ENCODE measurements at regions not wholly inside any gene's neighbourhood (a gene's known extent, or its start where the extent isn't known, plus 50 kb on each side); places are given as distances from the start of the nearest gene placed in this dataset.

DNA sequence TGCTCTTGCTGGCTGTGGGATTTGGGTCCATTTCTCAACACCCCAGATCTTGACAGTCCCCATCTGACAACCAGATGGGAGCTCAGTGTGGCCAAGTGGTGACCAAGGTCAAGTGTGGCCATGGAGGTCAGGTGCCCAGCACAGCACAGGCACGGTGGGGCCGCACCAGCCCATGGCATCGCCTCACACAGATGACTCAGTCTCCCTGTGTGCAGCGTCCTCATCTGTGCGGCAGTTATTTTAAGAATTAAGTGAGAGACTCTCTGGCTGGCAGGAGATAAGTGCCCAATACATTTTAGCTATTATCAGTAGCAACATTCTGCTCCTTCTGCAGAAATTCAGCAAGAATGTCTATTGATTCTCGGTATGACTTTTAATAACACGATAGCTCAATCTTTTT is 167.2 kb downstream of the DDX1 start:
- Histone ChIP-seq H4K5ac (ENCODE audit: insufficient read length, low read depth, low read length) (no peak overlapping the region), H3K27ac (ENCODE audit: low read depth, low read length) (no peak overlapping the region), H3K27me3 (replicated peaks in 1 of 4; ENCODE audit: control insufficient read depth in 3 of 4, extremely low read depth in 1 of 4, insufficient read depth in 3 of 4, low read length in 3 of 4) (no peaks in the 10 kb centered on the region; a peak in 1 of 7 replicates), H2AK5ac (ENCODE audit: low read depth, low read length) (no peak overlapping the region), H2BK120ac (replicated peaks; ENCODE audit: low read depth, low read length) (no peak overlapping the region), H3K14ac (ENCODE audit: insufficient read length) (no peak overlapping the region), H4K91ac (replicated peaks; ENCODE audit: insufficient read length, low read length) (no peak overlapping the region), H2BK15ac (ENCODE audit: low read length) (no peak overlapping the region), H2BK5ac (ENCODE audit: low read depth, low read length) (no peak overlapping the region), H4K20me1 (replicated peaks in 1 of 2; ENCODE audit: control insufficient read depth in 1 of 2, insufficient read depth in 2 of 2, low read length in 2 of 2) (no peaks in the 10 kb centered on the region), H2BK20ac (ENCODE audit: low read length) (no peak overlapping the region), H3K4me1 (replicated peaks in 1 of 4; ENCODE audit: control insufficient read depth in 3 of 4, insufficient read depth in 4 of 4, low read length in 3 of 4) (peaks cover 0 to 6% (median 0%) of the 10 kb centered on the region in 4 experiments; a peak in 1 of 7 replicates), H3K36me3 (ENCODE audit: control insufficient read depth in 2 of 4, insufficient read depth in 4 of 4, low read length in 3 of 4) (no peaks in the 10 kb centered on the region), H2BK12ac (ENCODE audit: low read depth, low read length) (no peak overlapping the region), H3K79me1 (ENCODE audit: low read depth, low read length) (no peaks in the 10 kb centered on the region), H3K4me2 (ENCODE audit: insufficient read depth in 1 of 2, low read depth in 2 of 2, low read length in 2 of 2) (no peak overlapping the region), H3K56ac (replicated peaks; ENCODE audit: insufficient read length, low read depth, low read length) (no peak overlapping the region), H3K23me2 (ENCODE audit: low read depth, low read length) (no peaks in the 10 kb centered on the region), H3K18ac (ENCODE audit: extremely low read depth, low read length) (no peak overlapping the region), H3K9ac (replicated peaks in 1 of 4; ENCODE audit: extremely low read depth in 1 of 4, low read depth in 3 of 4, low read length in 3 of 4) (no peak overlapping the region), H3K79me2 (ENCODE audit: control insufficient read depth in 1 of 2, insufficient read depth in 2 of 2, low read length in 2 of 2) (no peaks in the 10 kb centered on the region), H4K8ac (ENCODE audit: extremely low read depth, insufficient read depth, low read length) (0 out of 2 replicates have a peak overlapping the region, but pooled peaks have one; percentile 12), H3K4me3 (ENCODE audit: extremely low read depth in 1 of 4, insufficient read depth in 2 of 4, low read depth in 3 of 4, low read length in 4 of 4) (no peak overlapping the region), H3K4ac (replicated peaks; ENCODE audit: insufficient read length, low read depth, low read length) (no peak overlapping the region), H3K9me3 (ENCODE audit: insufficient read depth in 2 of 2, low read depth in 1 of 2, low read length in 1 of 2) (peaks cover 3% of the 10 kb centered on the region in 2 experiments; a peak in 1 of 4 replicates), H3K23ac (ENCODE audit: insufficient read length) (no peak overlapping the region), H2AFZ (ENCODE audit: low read length) (no peak overlapping the region)
- POLR2A ChIA-PET (ENCODE audit: partially characterized antibody): interaction anchor here (1.8 kb wide), 1 partner anchor 11 kb away, joined by 6 read pairs; no protein-coding TSS in a partner anchor
- TF ChIP-seq BACH1 (IDR thresholded peaks at IDR 0.05; ENCODE audit: low read length) (no peak), CREB1 (IDR thresholded peaks at IDR 0.05) (no peak), CEBPB (IDR thresholded peaks at IDR 0.05; ENCODE audit: low read depth, low read length) (no peak), ZNF274 (IDR thresholded peaks at IDR 0.05; ENCODE audit: borderline replicate concordance, extremely low read depth, low read length) (no peak), SP4 (IDR thresholded peaks at IDR 0.05; ENCODE audit: low read length) (no peak), GTF2F1 (IDR thresholded peaks at IDR 0.05; ENCODE audit: borderline replicate concordance, low read depth, low read length) (no peak), PHF8 (conservative IDR thresholded peaks at IDR 0.05; ENCODE audit: low read depth, low read length) (no peak)
- CTCF ChIA-PET (ENCODE audit: partially characterized antibody): interaction anchor here (0.7 to 3.2 kb wide), 6 partner anchors 8 to 121 kb away, joined by 3 to 29 read pairs (median 5); no protein-coding TSS in a partner anchor
- DNase-seq (ENCODE audit: low read depth in 1 of 2, low spot score in 2 of 2) (no peak), FAIRE-seq (no peak)
- WGBS, 2 experiments (ENCODE audit: extremely low coverage in 1 of 2, insufficient coverage in 1 of 2, insufficient read length in 1 of 2, insufficient replicate concordance in 2 of 2, low coverage in 1 of 2, low lambda C conversion rate in 2 of 2, missing lambda C conversion rate in 1 of 2): 89% methylated on average over 7 of the region's 7 CpGs; no CpG with 5 or more reads in 1 of the 2 experiments
